DND-41 (cell line): ENCODE measurements at regions not wholly inside any gene's neighbourhood (a gene's known extent, or its start where the extent isn't known, plus 50 kb on each side); places are given as distances from the start of the nearest gene placed in this dataset.

ENCODE experiments used
- ATAC-seq: fragments of 200-7000 bp; cut with Tn5 transposase; 3 replicates; pipeline ENCODE4 v1.9.1; 2021; ENCODE audit warnings: low read depth; ENCODE audit not compliant: insufficient read depth
- DNase-seq: peaks from one replicate; pipeline ENCODE4 v3.0.0-alpha.2; 2020
- H2AFZ ChIP-seq: 2 replicates; pipeline ENCODE4 v1.6.0; 2012; ENCODE audit warnings: low read depth, low read length
- H3K27ac ChIP-seq: 2 replicates; pipeline ENCODE4 v1.5.1; 2012; ENCODE audit warnings: low read length, inconsistent platforms
- H3K27me3 ChIP-seq: fragments of 200-600 bp; sonication (generic); 2 replicates; pipeline ENCODE4 v1.6.0; 2012; ENCODE audit warnings: low read length, mild to moderate bottlenecking, inconsistent platforms; ENCODE audit not compliant: insufficient read depth, poor library complexity
- H3K36me3 ChIP-seq: 2 replicates; pipeline ENCODE4 v1.5.1; 2012; ENCODE audit warnings: low read length, inconsistent platforms; ENCODE audit not compliant: insufficient read depth
- H3K4me1 ChIP-seq: 2 replicates; pipeline ENCODE4 v1.5.1; 2012; ENCODE audit warnings: mild to moderate bottlenecking, low read length; ENCODE audit not compliant: insufficient read depth
- H3K4me2 ChIP-seq: 2 replicates; pipeline ENCODE4 v1.6.0; 2012; ENCODE audit warnings: mild to moderate bottlenecking, moderate library complexity, low read length, inconsistent platforms; ENCODE audit not compliant: insufficient read depth
- H3K4me3 ChIP-seq, 2 experiments: fragments of 200-600 bp in 1 of 2; shearing (Covaris generic) in 1 of 2; 2 replicates each; pipeline ENCODE4 v1.5.1; 2012 to 2016; ENCODE audit warnings: inconsistent platforms in 2 of 2, low read length in 2 of 2, mild to moderate bottlenecking in 2 of 2, low read depth in 1 of 2, moderate library complexity in 1 of 2
- H3K79me2 ChIP-seq: 2 replicates; pipeline ENCODE4 v1.6.0; 2012; ENCODE audit warnings: low read length, inconsistent platforms; ENCODE audit not compliant: insufficient read depth
- H3K9ac ChIP-seq: 2 replicates; pipeline ENCODE4 v1.6.0; 2012; ENCODE audit warnings: low read depth, mild to moderate bottlenecking, inconsistent platforms, low read length, moderate library complexity
- H3K9me3 ChIP-seq: 2 replicates; pipeline ENCODE4 v1.5.1; 2012; ENCODE audit warnings: low read length, moderate library complexity, mild to moderate bottlenecking, inconsistent platforms; ENCODE audit not compliant: insufficient read depth, severe bottlenecking
- H4K20me1 ChIP-seq: 2 replicates; pipeline ENCODE4 v1.6.0; 2012; ENCODE audit warnings: low read length; ENCODE audit not compliant: insufficient read depth
- EZH2 ChIP-seq: IDR thresholded peaks from 3 replicates; pipeline ENCODE4 v1.6.1; 2012; ENCODE audit warnings: borderline replicate concordance, low read depth, mild to moderate bottlenecking, moderate library complexity, low read length, inconsistent platforms; ENCODE audit not compliant: severe bottlenecking
- TF ChIP-seq, protein P1 (sequence below): IDR thresholded peaks from 2 replicates; pipeline ENCODE4 v1.5.1; 2012; ENCODE audit warnings: borderline replicate concordance, low read length, moderate library complexity, mild to moderate bottlenecking; ENCODE audit not compliant: poor library complexity, severe bottlenecking; ENCODE audit errors: extremely low read depth

DNA sequence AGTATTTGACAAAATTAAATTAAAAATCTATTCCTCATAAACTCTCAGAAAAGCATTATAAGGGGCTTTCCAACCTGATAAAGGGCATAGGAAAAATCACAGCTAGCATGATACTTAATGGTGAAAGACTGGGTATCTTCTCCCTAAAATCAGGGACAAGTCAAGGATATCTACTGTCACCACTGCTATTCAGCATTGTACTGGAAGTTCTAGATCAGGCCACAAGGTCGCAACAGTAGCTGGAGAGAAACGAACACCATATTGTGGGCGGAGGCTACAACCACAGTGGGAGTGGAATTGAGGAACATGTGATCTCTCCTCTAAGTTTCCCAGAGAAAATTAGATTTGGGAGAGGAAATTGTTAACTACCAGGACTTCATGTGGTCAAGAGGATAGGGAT lies 70.0 kb upstream of the NAMPT start:
- no peak overlapping the region for H3K4me2 ChIP-seq
- DNase-seq (no peak), ATAC-seq (no peak)
- TF ChIP-seq EZH2 = no peak
- TF ChIP-seq, protein P1, sequence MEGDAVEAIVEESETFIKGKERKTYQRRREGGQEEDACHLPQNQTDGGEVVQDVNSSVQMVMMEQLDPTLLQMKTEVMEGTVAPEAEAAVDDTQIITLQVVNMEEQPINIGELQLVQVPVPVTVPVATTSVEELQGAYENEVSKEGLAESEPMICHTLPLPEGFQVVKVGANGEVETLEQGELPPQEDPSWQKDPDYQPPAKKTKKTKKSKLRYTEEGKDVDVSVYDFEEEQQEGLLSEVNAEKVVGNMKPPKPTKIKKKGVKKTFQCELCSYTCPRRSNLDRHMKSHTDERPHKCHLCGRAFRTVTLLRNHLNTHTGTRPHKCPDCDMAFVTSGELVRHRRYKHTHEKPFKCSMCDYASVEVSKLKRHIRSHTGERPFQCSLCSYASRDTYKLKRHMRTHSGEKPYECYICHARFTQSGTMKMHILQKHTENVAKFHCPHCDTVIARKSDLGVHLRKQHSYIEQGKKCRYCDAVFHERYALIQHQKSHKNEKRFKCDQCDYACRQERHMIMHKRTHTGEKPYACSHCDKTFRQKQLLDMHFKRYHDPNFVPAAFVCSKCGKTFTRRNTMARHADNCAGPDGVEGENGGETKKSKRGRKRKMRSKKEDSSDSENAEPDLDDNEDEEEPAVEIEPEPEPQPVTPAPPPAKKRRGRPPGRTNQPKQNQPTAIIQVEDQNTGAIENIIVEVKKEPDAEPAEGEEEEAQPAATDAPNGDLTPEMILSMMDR = no peak
- H3K9me3 ChIP-seq = peaks cover 4% of the 10 kb centered on the region
- peaks cover 8% of the 10 kb centered on the region for H3K27me3 ChIP-seq
- H2AFZ ChIP-seq = no peak overlapping the region
- H3K4me1 ChIP-seq = no peaks in the 10 kb centered on the region
- no peaks in the 10 kb centered on the region for H3K79me2 ChIP-seq
- H3K27ac ChIP-seq = no peak overlapping the region
- no peaks in the 10 kb centered on the region for H3K36me3 ChIP-seq
- no peak overlapping the region for H3K9ac ChIP-seq
- H4K20me1 ChIP-seq = no peaks in the 10 kb centered on the region
- no peak overlapping the region for H3K4me3 ChIP-seq

GRCh38 chr7:106353944-106354343 lies 69.2 kb upstream of the NAMPT start:
- no peaks in the 10 kb centered on the region for H3K79me2 ChIP-seq
- peaks cover 6% of the 10 kb centered on the region for H3K9me3 ChIP-seq
- no peak overlapping the region for H2AFZ ChIP-seq
- DNase-seq (no peak), ATAC-seq (no peak)
- H3K4me1 ChIP-seq = no peaks in the 10 kb centered on the region
- H3K27ac ChIP-seq = no peak overlapping the region
- H3K9ac ChIP-seq = no peak overlapping the region
- no peak overlapping the region for H3K4me3 ChIP-seq
- no peak for TF ChIP-seq EZH2
- no peaks in the 10 kb centered on the region for H3K36me3 ChIP-seq
- H4K20me1 ChIP-seq = no peaks in the 10 kb centered on the region
- no peak overlapping the region for H3K4me2 ChIP-seq
- peaks cover 5% of the 10 kb centered on the region for H3K27me3 ChIP-seq

DNA sequence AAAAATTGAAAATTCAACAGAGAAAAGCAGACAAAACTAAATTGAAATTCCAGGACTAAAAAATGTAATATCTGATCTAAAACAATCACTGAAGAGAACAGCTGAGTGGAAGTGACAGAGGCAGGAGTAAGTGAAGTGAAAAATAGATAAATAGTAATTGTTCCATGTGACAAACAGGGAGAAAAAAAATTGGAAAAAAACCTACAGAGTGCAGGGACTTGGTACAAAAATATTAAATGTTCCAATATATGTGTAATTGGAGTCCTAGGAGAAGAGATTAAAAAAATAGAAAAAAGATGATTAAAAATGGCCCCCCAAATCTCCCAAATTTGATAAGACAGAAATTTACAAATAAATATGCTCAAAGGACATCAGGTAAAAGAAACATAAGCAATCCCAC lies 63.4 kb upstream of the NAMPT start:
- TF ChIP-seq, protein P1 = no peak
- no peak for TF ChIP-seq EZH2
- Histone ChIP-seq H3K9ac (no peak overlapping the region), H2AFZ (no peak overlapping the region), H3K79me2 (no peaks in the 10 kb centered on the region), H3K27me3 (no peaks in the 10 kb centered on the region), H3K9me3 (peaks cover 6% of the 10 kb centered on the region), H3K36me3 (no peaks in the 10 kb centered on the region), H3K27ac (no peak overlapping the region), H4K20me1 (no peaks in the 10 kb centered on the region), H3K4me1 (peaks cover 16% of the 10 kb centered on the region), H3K4me3 (no peak overlapping the region), H3K4me2 (no peak overlapping the region)
- no peak for ATAC-seq
- DNase-seq = no peak

DNA sequence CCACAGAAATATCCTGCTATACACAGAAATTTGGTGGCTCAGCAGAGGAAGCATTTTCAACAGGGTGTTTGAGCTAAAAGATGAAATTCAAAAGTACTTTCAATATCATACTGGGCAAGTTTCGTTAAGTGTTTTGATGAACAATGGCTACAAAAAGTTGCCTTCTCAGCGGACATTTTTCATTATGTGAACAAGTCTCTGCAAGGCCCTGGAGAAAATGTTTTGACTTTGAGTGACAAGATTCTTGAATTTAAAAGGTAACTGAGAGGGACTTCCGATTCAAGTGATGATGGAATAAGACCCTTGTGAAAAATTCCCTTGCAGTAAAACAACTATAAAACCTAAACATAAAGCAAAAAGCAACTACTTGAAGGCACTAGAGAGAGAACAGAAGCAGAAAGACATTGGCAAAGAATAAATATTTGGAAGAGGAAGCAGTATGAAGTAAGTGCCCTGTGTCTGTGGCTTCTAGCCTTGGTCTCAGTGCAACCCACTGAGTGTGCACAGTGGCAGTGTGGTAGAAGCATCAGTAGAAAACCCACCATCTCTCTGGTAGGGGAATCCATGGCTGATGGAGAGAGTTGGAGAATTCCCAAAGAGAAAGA lies 62.5 kb upstream of the NAMPT start:
- no peak overlapping the region for H2AFZ ChIP-seq

More for the DNA sequence above, 62.5 kb upstream of the NAMPT start:
- H3K27me3 ChIP-seq = no peaks in the 10 kb centered on the region
- no peak overlapping the region for H3K27ac ChIP-seq
- ATAC-seq (no peak), DNase-seq (no peak)
- H4K20me1 ChIP-seq = no peaks in the 10 kb centered on the region
- H3K9ac ChIP-seq = no peak overlapping the region
- peaks cover 9% of the 10 kb centered on the region for H3K9me3 ChIP-seq
- peaks cover 16% of the 10 kb centered on the region for H3K4me1 ChIP-seq
- no peak overlapping the region for H3K4me2 ChIP-seq
- no peaks in the 10 kb centered on the region for H3K36me3 ChIP-seq
- no peak overlapping the region for H3K4me3 ChIP-seq
- H3K79me2 ChIP-seq = no peaks in the 10 kb centered on the region
- TF ChIP-seq, protein P1 = no peak
- TF ChIP-seq EZH2 = no peak
